ENCODE measurements at regions not wholly inside any gene's neighbourhood (a gene's known extent, or its start where the extent isn't known, plus 50 kb on each side); places are given as distances from the start of the nearest gene placed in this dataset.

DNA sequence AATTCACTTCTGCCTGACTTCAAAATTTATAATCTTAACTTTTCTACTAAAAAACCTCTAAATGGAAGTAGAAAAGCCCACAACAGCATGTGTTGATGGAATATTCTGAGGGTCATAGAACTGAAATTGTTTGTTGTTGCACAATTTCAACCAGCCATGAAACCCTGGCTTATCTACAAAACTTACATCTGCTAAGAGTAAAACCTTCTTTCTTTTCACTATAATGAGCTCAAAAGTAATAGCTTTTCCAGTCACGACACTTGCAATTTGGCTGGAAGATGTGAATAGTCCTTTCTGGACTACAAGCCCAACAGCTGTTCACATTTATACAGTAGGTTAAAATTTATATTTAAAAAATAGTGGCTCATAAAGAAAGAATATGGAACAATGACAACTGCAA is 250.0 kb downstream of the GPAT3 start:
- Histone ChIP-seq H2AFZ (ENCODE audit: low read depth, low read length) (no peak overlapping the region), H3K4me1 (ENCODE audit: low read length) (no peaks in the 10 kb centered on the region), H3K4me3 (ENCODE audit: low read length) (no peak overlapping the region), H3K36me3 (replicated peaks; ENCODE audit: low read depth, low read length) (no peaks in the 10 kb centered on the region), H3K27ac (ENCODE audit: low read length) (no peak overlapping the region), H3K27me3 (ENCODE audit: low read depth, low read length) (no peaks in the 10 kb centered on the region), H3K9me3 (ENCODE audit: insufficient read depth, low read length) (no peaks in the 10 kb centered on the region), H4K20me1 (ENCODE audit: insufficient read depth, low read length) (no peaks in the 10 kb centered on the region), H3K4me2 (ENCODE audit: low read length) (no peak overlapping the region), H3K9ac (ENCODE audit: low read length) (no peak overlapping the region), H3K79me2 (ENCODE audit: low read length) (no peaks in the 10 kb centered on the region)
- TF ChIP-seq, protein P1, sequence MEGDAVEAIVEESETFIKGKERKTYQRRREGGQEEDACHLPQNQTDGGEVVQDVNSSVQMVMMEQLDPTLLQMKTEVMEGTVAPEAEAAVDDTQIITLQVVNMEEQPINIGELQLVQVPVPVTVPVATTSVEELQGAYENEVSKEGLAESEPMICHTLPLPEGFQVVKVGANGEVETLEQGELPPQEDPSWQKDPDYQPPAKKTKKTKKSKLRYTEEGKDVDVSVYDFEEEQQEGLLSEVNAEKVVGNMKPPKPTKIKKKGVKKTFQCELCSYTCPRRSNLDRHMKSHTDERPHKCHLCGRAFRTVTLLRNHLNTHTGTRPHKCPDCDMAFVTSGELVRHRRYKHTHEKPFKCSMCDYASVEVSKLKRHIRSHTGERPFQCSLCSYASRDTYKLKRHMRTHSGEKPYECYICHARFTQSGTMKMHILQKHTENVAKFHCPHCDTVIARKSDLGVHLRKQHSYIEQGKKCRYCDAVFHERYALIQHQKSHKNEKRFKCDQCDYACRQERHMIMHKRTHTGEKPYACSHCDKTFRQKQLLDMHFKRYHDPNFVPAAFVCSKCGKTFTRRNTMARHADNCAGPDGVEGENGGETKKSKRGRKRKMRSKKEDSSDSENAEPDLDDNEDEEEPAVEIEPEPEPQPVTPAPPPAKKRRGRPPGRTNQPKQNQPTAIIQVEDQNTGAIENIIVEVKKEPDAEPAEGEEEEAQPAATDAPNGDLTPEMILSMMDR (IDR thresholded peaks at IDR 0.05; ENCODE audit: low read depth, low read length) = no peak
- no peak for TF ChIP-seq EZH2phosphoT487 (IDR thresholded peaks at IDR 0.05; ENCODE audit: low read depth)

DNA sequence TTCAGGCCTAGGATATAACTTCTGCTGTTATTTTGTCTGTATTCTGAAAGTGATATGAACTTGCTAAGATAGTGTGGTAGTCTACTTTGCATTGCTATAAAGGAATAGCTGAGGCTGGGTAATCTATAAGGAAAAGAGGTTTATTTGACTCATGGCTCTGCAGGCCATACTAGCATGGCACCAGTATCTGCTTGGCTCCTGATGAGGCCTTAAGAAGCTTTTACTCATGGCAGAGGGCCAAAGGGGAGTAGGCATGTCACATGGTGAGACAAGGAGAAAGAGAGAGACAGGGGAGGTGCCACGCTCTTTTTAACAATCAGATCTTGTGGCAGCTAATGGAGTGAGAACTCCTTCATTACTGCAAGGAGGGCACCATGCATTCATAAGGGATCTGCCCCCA is 247.3 kb downstream of the GPAT3 start:
- Histone ChIP-seq H3K4me2 (ENCODE audit: low read length) (no peak overlapping the region), H4K20me1 (ENCODE audit: insufficient read depth, low read length) (no peaks in the 10 kb centered on the region), H3K36me3 (replicated peaks; ENCODE audit: low read depth, low read length) (no peaks in the 10 kb centered on the region), H3K4me3 (ENCODE audit: low read length) (no peak overlapping the region), H3K9me3 (ENCODE audit: insufficient read depth, low read length) (no peaks in the 10 kb centered on the region), H3K9ac (ENCODE audit: low read length) (no peak overlapping the region), H3K27me3 (ENCODE audit: low read depth, low read length) (no peaks in the 10 kb centered on the region), H3K27ac (ENCODE audit: low read length) (no peak overlapping the region), H3K4me1 (ENCODE audit: low read length) (no peaks in the 10 kb centered on the region), H2AFZ (ENCODE audit: low read depth, low read length) (no peak overlapping the region), H3K79me2 (ENCODE audit: low read length) (no peaks in the 10 kb centered on the region)
- TF ChIP-seq, protein P1 (IDR thresholded peaks at IDR 0.05; ENCODE audit: low read depth, low read length) = no peak
- TF ChIP-seq EZH2phosphoT487 (IDR thresholded peaks at IDR 0.05; ENCODE audit: low read depth) = no peak

DNA sequence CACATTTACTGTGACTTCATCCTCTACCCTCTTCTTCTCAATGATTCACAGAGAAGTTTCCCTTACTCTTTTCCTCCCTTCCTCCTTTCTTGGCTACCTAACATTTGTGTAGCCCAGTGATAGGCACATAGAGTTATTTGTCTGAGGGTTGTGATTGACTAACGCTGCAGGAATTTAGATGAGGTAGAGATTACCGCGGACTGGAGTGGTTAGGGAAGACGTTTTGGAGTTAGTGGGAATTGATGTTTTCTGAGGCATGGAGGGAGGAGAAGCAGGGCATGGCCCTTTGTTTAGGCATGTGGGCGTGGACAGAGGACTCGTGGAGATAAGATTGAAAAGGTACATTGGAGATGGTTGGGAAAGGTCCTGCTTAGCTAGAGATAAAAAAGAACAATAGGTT is 246.7 kb downstream of the GPAT3 start:
- no peaks in the 10 kb centered on the region for H3K4me1 ChIP-seq (ENCODE audit: low read length)
- H4K20me1 ChIP-seq (ENCODE audit: insufficient read depth, low read length) = no peaks in the 10 kb centered on the region
- no peak overlapping the region for H2AFZ ChIP-seq (ENCODE audit: low read depth, low read length)
- no peak overlapping the region for H3K27ac ChIP-seq (ENCODE audit: low read length)
- no peaks in the 10 kb centered on the region for H3K9me3 ChIP-seq (ENCODE audit: insufficient read depth, low read length)
- no peak overlapping the region for H3K9ac ChIP-seq (ENCODE audit: low read length)
- no peaks in the 10 kb centered on the region for H3K27me3 ChIP-seq (ENCODE audit: low read depth, low read length)
- no peak for TF ChIP-seq EZH2phosphoT487 (IDR thresholded peaks at IDR 0.05; ENCODE audit: low read depth)
- TF ChIP-seq, protein P1 (IDR thresholded peaks at IDR 0.05; ENCODE audit: low read depth, low read length) = no peak
- no peaks in the 10 kb centered on the region for H3K79me2 ChIP-seq (ENCODE audit: low read length)
- no peaks in the 10 kb centered on the region for H3K36me3 ChIP-seq (replicated peaks; ENCODE audit: low read depth, low read length)
- no peak overlapping the region for H3K4me3 ChIP-seq (ENCODE audit: low read length)
- no peak overlapping the region for H3K4me2 ChIP-seq (ENCODE audit: low read length)

DNA sequence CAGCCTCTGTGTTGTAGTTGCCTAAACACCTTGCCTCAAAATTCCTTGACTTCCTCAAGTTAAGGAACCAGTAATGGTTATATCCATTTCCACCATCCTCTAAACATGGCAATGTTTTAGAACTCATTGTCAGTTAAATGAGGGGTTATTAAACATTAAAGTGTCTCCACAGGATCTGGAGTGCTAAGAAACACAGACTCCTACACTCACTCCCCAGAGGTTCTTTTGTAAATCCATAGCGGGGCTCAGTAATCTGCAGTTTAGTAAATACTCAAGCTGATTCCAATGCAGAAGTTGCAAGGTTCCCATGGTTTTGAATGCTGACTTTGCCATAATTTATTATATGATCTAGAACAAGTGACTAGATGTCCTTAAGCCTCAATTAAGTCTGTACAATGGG is 245.5 kb downstream of the GPAT3 start:
- no peak overlapping the region for H3K27ac ChIP-seq (ENCODE audit: low read length)
- H4K20me1 ChIP-seq (ENCODE audit: insufficient read depth, low read length) = no peaks in the 10 kb centered on the region
- H3K4me1 ChIP-seq (ENCODE audit: low read length) = no peaks in the 10 kb centered on the region
- H3K79me2 ChIP-seq (ENCODE audit: low read length) = no peaks in the 10 kb centered on the region
- H3K9ac ChIP-seq (ENCODE audit: low read length) = no peak overlapping the region
- no peak overlapping the region for H2AFZ ChIP-seq (ENCODE audit: low read depth, low read length)
- H3K9me3 ChIP-seq (ENCODE audit: insufficient read depth, low read length) = no peaks in the 10 kb centered on the region
- no peak overlapping the region for H3K4me3 ChIP-seq (ENCODE audit: low read length)
- no peaks in the 10 kb centered on the region for H3K36me3 ChIP-seq (replicated peaks; ENCODE audit: low read depth, low read length)
- TF ChIP-seq, protein P1 (IDR thresholded peaks at IDR 0.05; ENCODE audit: low read depth, low read length) = no peak
- H3K27me3 ChIP-seq (ENCODE audit: low read depth, low read length) = no peaks in the 10 kb centered on the region
- no peak overlapping the region for H3K4me2 ChIP-seq (ENCODE audit: low read length)

Data from OCI-LY3 (cell line).